Upper lobe of left lung (tissue), 6 donors: ENCODE measurements at regions not wholly inside any gene's neighbourhood (a gene's known extent, or its start where the extent isn't known, plus 50 kb on each side); places are given as distances from the start of the nearest gene placed in this dataset.

Source experiments
- ATAC-seq, 2 donors: fragments of 200-7000 bp; cut with Tn5 transposase; one replicate each; pipeline ENCODE4 v1.9.1; 2022; ENCODE audit warnings: mild to moderate bottlenecking in 2 of 2, moderate library complexity in 2 of 2; ENCODE audit not compliant: low FRiP score in 2 of 2
- DNase-seq, 2 donors: peaks; one replicate each; pipeline ENCODE4 v3.0.0-alpha.2; 2019 to 2020
- H3K27ac ChIP-seq, 4 donors: fragments of 200-600 bp; sonication (generic); one replicate each; pipeline ENCODE4 v1.5.1; 2016 to 2019
- H3K27me3 ChIP-seq, 4 donors: fragments of 200-600 bp; sonication (generic); one replicate each; pipeline ENCODE4 v1.5.1; 2017 to 2019
- H3K36me3 ChIP-seq, 4 donors: fragments of 200-600 bp; sonication (generic); one replicate each; pipeline ENCODE4 v1.5.1; 2016 to 2019
- H3K4me1 ChIP-seq, 4 donors: fragments of 200-600 bp; sonication (generic); one replicate each; pipeline ENCODE4 v1.5.1; 2018 to 2019
- H3K4me3 ChIP-seq, 4 donors: fragments of 200-600 bp; sonication (generic); one replicate each; pipeline ENCODE4 v1.5.1; 2017 to 2019; ENCODE audit warnings: mild to moderate bottlenecking in 2 of 4, moderate library complexity in 1 of 4
- H3K9me3 ChIP-seq, 4 donors: fragments of 200-600 bp; sonication (generic); one replicate each; pipeline ENCODE4 v1.5.1; 2018 to 2019
- EP300 ChIP-seq, 4 donors: sonication (generic); formaldehyde crosslinking; IDR thresholded peaks; one replicate each; pipeline ENCODE4 v1.5.1; 2017; ENCODE audit warnings: antibody characterized with exemption in 4 of 4, control low read depth in 2 of 4
- POLR2A ChIP-seq, 4 donors: fragments of 450-650 bp; IDR thresholded peaks; one replicate each; pipeline ENCODE4 v1.5.1; 2016 to 2017; ENCODE audit warnings: antibody characterized with exemption in 4 of 4, mild to moderate bottlenecking in 2 of 4
- POLR2AphosphoS5 ChIP-seq, 2 donors: sonication (generic); formaldehyde crosslinking; IDR thresholded peaks; one replicate each; pipeline ENCODE4 v1.5.1; 2017; ENCODE audit warnings: antibody characterized with exemption in 2 of 2
- TF ChIP-seq, protein P1 (sequence below), 6 experiments: fragments of 450-650 bp in 4 of 6; fragments of 200-600 bp in 2 of 6; sonication (generic) in 2 of 6; IDR thresholded peaks; one replicate each; pipeline ENCODE4 v1.5.1; 2016 to 2019; ENCODE audit warnings: antibody characterized with exemption in 6 of 6
- donor health status: DM: no; HTN: no; CAD: no; lungs with moderate emphysema.
- donor health status: DM: no; HTN: yes; CAD: no; lungs with severe emphysema.

- H3K9me3 ChIP-seq, result no peaks in the 10 kb centered on the region
- DNase-seq (no peak), ATAC-seq (no peak)
- no peaks in the 10 kb centered on the region for H3K36me3 ChIP-seq
- no peak overlapping the region for H3K27ac ChIP-seq
- H3K4me3 ChIP-seq, result no peak overlapping the region
- TF ChIP-seq POLR2A (IDR thresholded peaks at IDR 0.05), result no peak
- no peak for TF ChIP-seq POLR2AphosphoS5 (IDR thresholded peaks at IDR 0.05)
- TF ChIP-seq, protein P1, sequence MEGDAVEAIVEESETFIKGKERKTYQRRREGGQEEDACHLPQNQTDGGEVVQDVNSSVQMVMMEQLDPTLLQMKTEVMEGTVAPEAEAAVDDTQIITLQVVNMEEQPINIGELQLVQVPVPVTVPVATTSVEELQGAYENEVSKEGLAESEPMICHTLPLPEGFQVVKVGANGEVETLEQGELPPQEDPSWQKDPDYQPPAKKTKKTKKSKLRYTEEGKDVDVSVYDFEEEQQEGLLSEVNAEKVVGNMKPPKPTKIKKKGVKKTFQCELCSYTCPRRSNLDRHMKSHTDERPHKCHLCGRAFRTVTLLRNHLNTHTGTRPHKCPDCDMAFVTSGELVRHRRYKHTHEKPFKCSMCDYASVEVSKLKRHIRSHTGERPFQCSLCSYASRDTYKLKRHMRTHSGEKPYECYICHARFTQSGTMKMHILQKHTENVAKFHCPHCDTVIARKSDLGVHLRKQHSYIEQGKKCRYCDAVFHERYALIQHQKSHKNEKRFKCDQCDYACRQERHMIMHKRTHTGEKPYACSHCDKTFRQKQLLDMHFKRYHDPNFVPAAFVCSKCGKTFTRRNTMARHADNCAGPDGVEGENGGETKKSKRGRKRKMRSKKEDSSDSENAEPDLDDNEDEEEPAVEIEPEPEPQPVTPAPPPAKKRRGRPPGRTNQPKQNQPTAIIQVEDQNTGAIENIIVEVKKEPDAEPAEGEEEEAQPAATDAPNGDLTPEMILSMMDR (IDR thresholded peaks at IDR 0.05), result no peak
- no peak for TF ChIP-seq EP300 (IDR thresholded peaks at IDR 0.05)
- no peaks in the 10 kb centered on the region for H3K4me1 ChIP-seq
- no peaks in the 10 kb centered on the region for H3K27me3 ChIP-seq
Measured at GRCh38 chr3:160616311-160616710, 50.9 kb upstream of the KPNA4 start.
